NCI-H526 (cell line): ENCODE measurements at regions not wholly inside any gene's neighbourhood (a gene's known extent, or its start where the extent isn't known, plus 50 kb on each side); places are given as distances from the start of the nearest gene placed in this dataset.

Experiments
- DNase-seq, 2 experiments: peaks; one replicate each; lab custom pipeline; 2025; lab: John Stamatoyannopoulos, UW

GRCh38 chr1:79133774-79134364 is 127.3 kb upstream of the ADGRL4 start:
- DNase-seq: no peak

DNA sequence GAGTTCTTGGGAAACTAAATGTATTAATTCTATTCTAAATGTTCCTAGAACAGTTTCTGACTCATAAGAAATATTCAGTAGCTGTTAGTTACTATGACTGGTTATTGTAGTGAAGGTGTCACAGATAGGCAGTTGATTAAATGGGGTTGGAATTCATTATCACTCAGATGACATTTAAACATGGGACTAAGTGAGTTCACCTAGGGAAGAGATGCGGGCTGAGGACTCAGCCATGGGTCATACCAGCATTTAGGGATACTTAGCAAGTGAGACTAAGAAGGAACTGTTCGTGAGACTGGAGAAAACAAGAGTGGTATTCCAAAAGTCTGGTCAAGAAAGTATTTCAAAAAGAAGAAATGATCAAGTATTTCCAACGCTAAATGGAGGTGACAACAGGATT is 125.1 kb upstream of the ADGRL4 start:
- no peak for DNase-seq

- DNase-seq: no peak
Measured at GRCh38 chr1:79129914-79130313, 123.4 kb upstream of the ADGRL4 start.

DNA sequence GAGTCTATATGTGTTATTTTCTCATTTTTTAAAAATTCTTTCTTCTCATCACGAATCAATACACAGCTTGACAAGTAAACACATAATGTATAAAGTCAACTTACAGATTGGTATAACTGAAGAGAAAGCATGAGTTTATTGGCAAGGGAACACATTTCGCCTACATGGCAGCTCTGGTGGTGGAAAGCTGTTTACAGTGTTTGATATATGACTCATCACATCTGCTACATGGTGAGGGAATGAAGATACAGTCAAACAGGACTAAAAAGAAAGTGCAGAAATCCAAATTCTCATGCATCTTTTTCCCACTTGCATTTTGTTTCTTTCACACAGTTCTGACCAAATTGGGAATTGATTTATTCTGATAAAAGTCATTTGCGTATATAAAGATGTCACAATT is 122.2 kb upstream of the ADGRL4 start:
- no peak for DNase-seq

- no peak for DNase-seq
Measured at GRCh38 chr1:79124756-79125155, 118.2 kb upstream of the ADGRL4 start.

DNA sequence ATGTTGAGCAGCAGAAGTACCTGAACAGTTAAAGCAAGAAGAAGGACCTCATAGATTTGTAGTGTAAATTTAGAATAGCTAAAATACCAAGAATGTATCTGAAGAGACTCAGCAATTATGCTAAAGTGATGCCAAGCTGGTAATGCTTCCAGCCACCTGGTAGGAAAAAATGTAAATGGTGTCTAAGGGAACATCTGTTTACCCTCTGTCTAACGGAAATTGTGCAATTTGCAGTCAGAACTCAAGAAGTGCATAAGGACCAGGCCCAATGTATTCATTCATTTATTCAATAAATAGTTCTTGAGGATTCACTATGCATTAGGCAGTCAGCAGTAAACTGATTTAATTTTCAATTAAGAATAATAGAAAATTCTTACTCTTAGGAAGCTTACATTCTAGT is 116.0 kb upstream of the ADGRL4 start:
- no peak for DNase-seq

DNA sequence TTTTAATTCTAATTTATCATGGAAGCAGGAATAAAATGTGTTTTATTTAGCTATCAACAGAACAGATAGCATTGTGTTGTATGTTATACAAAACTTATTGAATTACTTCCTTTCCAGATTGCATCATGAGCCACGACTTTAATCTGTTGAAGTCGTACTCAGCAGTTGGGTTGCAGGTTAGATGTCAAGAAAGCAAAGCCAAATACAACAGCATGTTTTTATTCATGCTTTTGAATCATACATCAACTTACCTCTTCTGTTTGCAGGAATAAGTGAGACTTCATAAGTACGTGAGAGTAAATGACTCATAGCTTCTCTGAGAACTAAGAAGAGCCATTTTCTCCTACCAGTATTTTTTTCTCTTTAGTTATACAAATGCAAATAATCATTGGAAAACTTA is 110.8 kb upstream of the ADGRL4 start:
- DNase-seq: no peak

DNA sequence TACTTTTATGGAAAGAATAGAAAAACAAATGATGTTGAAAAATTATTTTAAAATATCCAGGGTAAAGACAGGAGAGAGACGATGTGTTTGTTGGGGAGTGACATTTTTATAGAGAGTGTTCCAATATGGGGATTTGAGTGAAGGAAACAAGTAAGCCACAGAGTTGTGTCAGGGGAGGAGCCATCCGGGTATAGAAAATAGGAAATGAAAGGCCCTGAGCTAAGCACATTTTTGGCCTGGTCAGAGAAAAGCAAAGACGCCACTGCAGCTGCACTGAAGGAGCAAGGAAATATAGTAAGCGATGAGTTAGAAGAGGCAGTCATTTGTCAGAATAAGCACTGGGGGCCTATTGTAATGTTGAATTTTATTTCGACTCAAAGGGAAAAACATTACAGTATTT is 107.3 kb upstream of the ADGRL4 start:
- no peak for DNase-seq

- DNase-seq: no peak
Measured at GRCh38 chr1:79110749-79111148, 104.2 kb upstream of the ADGRL4 start.

DNA sequence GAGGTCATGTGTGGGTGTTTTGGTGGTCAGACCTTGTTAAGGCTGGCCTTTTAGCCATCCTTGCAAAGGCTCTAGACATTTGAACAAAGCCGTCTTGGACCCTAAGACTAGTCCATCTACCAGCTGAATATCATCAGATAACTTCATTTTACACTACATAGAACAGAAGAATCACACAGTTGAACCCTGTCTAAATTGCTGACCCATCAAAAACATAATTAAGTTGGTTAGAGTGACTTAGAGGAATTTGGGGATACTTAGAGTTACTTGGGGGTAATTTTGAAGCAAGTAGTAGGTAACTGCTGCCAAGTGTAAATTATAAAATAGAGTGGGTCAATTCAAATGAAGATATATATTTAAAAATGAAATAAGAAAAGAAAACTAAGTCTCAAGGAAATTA is 102.9 kb upstream of the ADGRL4 start:
- DNase-seq: no peak

DNA sequence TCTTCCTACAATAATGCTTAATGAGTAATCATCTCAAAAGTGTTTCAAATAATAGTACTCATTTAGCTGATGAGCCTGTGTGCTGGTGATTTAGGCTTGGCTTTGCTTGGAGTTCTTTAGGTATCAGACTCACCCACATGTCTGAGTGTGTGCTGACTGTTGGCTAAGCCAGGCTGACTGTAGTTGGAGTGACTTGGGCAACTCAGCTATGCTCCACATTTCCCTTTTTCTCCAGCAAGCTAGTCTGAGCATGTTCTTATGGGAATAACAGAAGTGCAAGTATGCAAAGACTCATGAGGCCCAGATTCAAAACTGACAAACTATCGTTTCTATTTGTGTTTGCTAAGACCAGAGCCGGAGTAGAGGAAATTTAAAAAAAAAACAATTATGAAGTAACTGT is 99.0 kb upstream of the ADGRL4 start:
- DNase-seq: no peak

GRCh38 chr1:79104617-79105016 is 98.1 kb upstream of the ADGRL4 start:
- DNase-seq: no peak

- DNase-seq: no peak
Measured at GRCh38 chr1:79100385-79100784, 93.9 kb upstream of the ADGRL4 start.

- no peak for DNase-seq
Measured at GRCh38 chr1:79090985-79091384, 84.5 kb upstream of the ADGRL4 start.

- DNase-seq: no peak
Measured at GRCh38 chr1:79089946-79090345, 83.4 kb upstream of the ADGRL4 start.

GRCh38 chr1:79082233-79082632 is 75.7 kb upstream of the ADGRL4 start:
- no peak for DNase-seq

DNA sequence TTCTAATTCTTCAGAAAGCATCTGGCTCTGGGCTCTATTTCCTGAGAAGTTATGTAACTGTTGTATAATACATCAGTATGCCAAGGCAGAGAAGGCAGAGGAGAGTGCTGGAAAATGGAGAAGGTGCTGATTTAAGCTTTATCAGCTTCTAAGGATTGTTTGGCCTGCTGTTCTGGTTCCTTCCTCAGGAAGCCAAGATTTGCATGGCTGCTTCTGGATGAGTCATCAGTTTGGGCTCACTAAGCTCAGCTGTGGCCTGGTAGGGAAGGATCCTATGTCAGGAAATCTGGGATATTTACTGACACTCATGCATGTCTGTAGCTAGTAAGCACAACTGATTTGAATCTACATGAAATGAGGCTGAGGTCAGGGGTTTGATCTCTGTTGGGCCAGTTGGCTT is 73.2 kb upstream of the ADGRL4 start:
- peak in 1 of 2 experiments; percentile 9 for DNase-seq

DNA sequence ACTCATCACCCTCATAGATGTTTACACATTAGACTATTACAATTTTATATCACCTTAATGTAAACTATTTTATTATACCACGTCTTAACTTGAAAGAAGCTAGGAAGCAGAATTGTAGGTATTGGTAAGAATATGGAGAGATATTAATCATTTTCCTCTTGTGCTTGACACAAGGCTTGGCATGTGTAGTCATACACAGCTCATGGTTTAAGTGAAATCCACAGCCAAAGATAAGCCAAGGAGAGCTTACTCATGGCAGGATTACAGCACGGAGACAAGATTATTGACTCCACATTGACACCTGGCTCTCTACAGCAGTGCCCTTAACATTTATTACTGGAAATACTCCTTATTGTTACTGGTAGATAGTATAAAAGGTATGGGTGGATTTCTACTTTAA is 68.4 kb upstream of the ADGRL4 start:
- DNase-seq: no peak

GRCh38 chr1:79069828-79070227 is 63.3 kb upstream of the ADGRL4 start:
- DNase-seq: no peak

DNA sequence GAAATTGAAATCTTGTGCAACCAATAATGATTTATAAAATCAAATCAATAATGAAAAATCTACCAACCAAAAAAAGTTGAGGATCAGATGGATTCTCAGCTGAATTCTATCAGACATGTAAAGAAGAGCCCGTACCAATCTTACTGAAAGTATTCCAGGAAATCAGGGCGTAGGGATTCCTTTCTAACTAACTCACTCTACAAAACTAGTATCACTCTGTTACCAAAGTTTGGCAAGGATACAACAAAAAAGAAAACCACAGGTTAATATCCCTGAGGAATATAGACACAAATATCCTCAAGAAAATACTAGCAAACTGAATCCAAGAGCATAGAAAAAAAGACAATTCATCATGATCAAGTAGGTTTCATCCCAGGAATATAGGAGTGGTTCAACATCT is 52.8 kb upstream of the ADGRL4 start:
- no peak for DNase-seq
